Parathyroid adenoma (tissue), 2 donors: ENCODE measurements at regions not wholly inside any gene's neighbourhood (a gene's known extent, or its start where the extent isn't known, plus 50 kb on each side); places are given as distances from the start of the nearest gene placed in this dataset.

Source experiments
- H2AFZ ChIP-seq: fragments of 300-600 bp; sonication (generic); one replicate; pipeline ENCODE4 v1.7.0; 2017; ENCODE audit warnings: antibody characterized with exemption, mild to moderate bottlenecking
- H3K27ac ChIP-seq: fragments of 300-600 bp; sonication (generic); one replicate; pipeline ENCODE4 v1.7.0; 2017
- H3K27me3 ChIP-seq: fragments of 300-600 bp; sonication (generic); one replicate; pipeline ENCODE4 v1.7.0; 2017; ENCODE audit warnings: low read length; ENCODE audit not compliant: control insufficient read depth, insufficient read depth
- H3K36me3 ChIP-seq: fragments of 300-600 bp; sonication (generic); one replicate; pipeline ENCODE4 v1.7.0; 2017; ENCODE audit warnings: low read length; ENCODE audit not compliant: control insufficient read depth, insufficient read depth
- H3K4me1 ChIP-seq: fragments of 300-600 bp; sonication (generic); one replicate; pipeline ENCODE4 v1.7.0; 2017; ENCODE audit warnings: control low read depth
- H3K4me2 ChIP-seq: fragments of 300-600 bp; sonication (generic); one replicate; pipeline ENCODE4 v1.7.0; 2017; ENCODE audit warnings: low read length
- H3K4me3 ChIP-seq: fragments of 300-600 bp; sonication (generic); one replicate; pipeline ENCODE4 v1.7.0; 2017; ENCODE audit warnings: low read depth, low read length
- H3K79me2 ChIP-seq: fragments of 300-600 bp; sonication (generic); one replicate; pipeline ENCODE4 v1.7.0; 2017; ENCODE audit warnings: control low read depth
- H3K9ac ChIP-seq: fragments of 300-600 bp; sonication (generic); one replicate; pipeline ENCODE4 v1.7.0; 2017; ENCODE audit warnings: mild to moderate bottlenecking
- H3K9me3 ChIP-seq: fragments of 300-600 bp; sonication (generic); one replicate; pipeline ENCODE4 v1.7.0; 2017; ENCODE audit warnings: low read length; ENCODE audit not compliant: control insufficient read depth
- TF ChIP-seq, protein P1 (sequence below): fragments of 300-600 bp; sonication (generic); IDR thresholded peaks from one replicate; pipeline ENCODE4 v1.7.0; 2017; ENCODE audit warnings: antibody characterized with exemption, mild to moderate bottlenecking
- donor health status: primary hyperparathyroidism.

DNA sequence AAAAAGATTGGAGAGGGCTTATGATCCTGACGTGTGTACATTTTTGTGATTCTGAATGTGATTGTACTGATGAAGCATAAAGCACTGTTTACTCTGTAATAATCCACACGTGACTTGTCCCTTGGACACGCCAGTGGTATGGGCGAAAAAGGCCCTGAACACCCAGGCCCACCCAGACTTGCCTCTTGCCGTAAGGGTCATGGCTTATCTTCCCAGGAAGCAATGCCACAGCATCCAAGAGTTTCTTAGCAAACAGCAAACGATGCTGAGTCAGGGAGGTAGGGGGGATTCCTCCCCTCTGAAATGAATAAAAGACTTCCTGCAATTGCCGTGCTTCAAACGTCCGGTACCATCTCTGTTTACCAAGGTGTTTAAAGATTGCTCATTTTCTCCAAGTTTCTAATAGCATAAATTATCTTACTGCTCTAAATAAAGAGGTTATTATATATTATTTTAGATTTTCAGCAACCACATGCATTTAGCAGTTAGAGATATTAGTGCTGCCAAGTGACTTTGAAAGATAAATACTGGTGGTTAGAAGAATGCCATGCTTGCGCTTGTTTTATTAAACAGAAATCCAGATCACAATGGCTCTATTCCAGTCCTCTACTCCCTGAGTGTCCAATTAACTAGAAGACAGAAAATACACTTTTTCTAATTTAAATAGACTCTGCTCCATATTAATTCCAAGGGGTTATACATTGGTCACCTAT lies 212.8 kb upstream of the CST7 start:
- Histone ChIP-seq H3K27ac (no peak overlapping the region), H3K4me3 (no peak overlapping the region), H2AFZ (no peak overlapping the region), H3K4me2 (no peak overlapping the region), H3K79me2 (no peaks in the 10 kb centered on the region), H3K27me3 (no peaks in the 10 kb centered on the region), H3K9me3 (no peaks in the 10 kb centered on the region), H3K9ac (no peak overlapping the region), H3K36me3 (no peaks in the 10 kb centered on the region), H3K4me1 (no peaks in the 10 kb centered on the region)
- TF ChIP-seq, protein P1, sequence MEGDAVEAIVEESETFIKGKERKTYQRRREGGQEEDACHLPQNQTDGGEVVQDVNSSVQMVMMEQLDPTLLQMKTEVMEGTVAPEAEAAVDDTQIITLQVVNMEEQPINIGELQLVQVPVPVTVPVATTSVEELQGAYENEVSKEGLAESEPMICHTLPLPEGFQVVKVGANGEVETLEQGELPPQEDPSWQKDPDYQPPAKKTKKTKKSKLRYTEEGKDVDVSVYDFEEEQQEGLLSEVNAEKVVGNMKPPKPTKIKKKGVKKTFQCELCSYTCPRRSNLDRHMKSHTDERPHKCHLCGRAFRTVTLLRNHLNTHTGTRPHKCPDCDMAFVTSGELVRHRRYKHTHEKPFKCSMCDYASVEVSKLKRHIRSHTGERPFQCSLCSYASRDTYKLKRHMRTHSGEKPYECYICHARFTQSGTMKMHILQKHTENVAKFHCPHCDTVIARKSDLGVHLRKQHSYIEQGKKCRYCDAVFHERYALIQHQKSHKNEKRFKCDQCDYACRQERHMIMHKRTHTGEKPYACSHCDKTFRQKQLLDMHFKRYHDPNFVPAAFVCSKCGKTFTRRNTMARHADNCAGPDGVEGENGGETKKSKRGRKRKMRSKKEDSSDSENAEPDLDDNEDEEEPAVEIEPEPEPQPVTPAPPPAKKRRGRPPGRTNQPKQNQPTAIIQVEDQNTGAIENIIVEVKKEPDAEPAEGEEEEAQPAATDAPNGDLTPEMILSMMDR = no peak

DNA sequence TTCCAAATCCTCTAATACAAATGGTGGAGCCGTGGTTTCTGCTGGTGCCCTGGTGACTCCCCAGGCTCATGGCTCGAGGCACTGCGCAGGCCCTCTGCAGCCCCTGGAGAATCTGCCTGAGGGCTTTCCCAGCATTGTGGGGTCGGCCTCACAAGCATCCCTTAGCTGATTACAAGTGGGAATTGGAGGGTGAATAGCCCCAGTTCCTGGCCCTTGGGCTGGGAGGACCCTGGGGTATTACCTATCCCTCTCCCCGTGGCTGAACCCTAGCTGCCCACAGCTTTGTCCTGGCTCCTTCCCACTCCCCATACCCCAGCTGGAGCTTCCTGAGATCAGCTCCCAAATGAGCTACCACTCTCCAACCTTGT lies 212.2 kb upstream of the CST7 start:
- Histone ChIP-seq H3K4me3 (no peak overlapping the region), H3K36me3 (no peaks in the 10 kb centered on the region), H3K27me3 (no peaks in the 10 kb centered on the region), H3K4me1 (no peaks in the 10 kb centered on the region), H3K79me2 (no peaks in the 10 kb centered on the region), H2AFZ (no peak overlapping the region), H3K9me3 (no peaks in the 10 kb centered on the region), H3K9ac (no peak overlapping the region), H3K27ac (no peak overlapping the region), H3K4me2 (no peak overlapping the region)
- TF ChIP-seq, protein P1 = no peak

DNA sequence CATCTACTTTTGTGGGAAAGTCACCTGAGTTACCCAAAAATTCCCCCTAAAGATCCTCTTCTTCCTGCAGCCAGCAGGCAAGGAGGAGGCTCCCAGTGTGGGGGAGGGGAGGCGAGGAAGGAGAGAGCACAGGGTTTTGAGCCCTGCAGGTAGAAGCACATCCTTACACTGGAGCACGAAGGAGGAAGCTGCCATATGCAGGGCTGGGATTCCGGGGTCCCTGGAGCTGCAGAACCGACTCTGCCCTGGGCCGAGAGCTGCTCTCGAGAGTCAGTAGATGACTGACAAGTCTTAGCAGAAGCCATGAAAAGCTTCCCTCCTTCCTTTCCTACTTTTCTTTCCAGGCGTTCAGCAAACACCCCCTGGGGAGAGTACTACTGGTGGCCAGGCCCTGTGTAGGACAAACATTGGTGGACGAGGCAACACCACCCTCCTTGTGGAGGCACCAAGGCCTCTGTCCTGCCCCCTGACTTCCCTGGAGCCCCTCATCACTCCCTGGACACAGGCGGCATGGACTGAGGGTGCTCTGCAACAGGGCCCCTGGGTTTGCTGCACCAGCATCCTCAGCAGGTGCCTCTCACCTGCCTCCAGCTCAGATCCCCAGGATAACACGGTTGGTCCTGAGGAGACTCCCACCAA lies 211.7 kb upstream of the CST7 start:
- Histone ChIP-seq H3K27ac (no peak overlapping the region), H3K9me3 (no peaks in the 10 kb centered on the region), H3K27me3 (no peaks in the 10 kb centered on the region), H3K36me3 (no peaks in the 10 kb centered on the region), H3K4me3 (no peak overlapping the region), H3K4me2 (no peak overlapping the region), H2AFZ (no peak overlapping the region), H3K79me2 (no peaks in the 10 kb centered on the region), H3K4me1 (no peaks in the 10 kb centered on the region), H3K9ac (no peak overlapping the region)
- TF ChIP-seq, protein P1 = no peak

DNA sequence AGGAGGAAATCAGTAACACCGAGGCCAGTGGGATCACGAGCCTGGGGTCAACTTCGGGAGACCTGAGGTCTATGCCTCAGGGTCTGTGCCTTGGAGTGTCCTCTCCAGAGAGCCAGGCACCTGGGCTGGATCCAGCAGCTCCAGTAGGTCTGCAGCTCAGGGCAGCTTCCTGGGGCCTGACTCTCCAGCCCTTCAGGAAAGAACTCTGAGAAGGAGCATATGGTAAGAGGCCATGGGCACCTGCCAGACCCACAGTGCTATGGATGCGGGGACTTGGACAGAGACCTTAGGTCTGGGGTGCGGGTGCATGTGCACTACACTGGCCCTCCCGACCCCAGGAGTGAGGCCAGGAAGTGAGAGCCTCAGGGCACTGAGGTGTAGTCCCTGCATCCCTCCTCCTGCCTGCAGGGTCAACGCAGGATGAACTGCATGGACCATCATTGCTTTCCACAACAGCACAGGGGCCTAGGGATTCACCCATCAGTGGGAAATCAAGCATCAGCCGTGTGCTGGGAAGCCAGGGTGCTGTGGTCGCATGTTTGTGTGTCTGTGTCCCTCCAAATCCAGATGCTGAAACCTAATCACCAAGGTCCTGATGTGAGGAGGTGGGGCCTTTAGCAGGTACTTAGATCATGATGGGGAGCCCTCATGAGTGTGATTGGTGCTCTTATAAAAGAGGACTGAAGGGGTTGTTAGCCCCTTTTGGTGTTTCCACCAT lies 210.9 kb upstream of the CST7 start:
- Histone ChIP-seq H3K4me2 (no peak overlapping the region), H3K36me3 (no peaks in the 10 kb centered on the region), H3K4me3 (no peak overlapping the region), H3K9ac (no peak overlapping the region), H3K9me3 (no peaks in the 10 kb centered on the region), H3K4me1 (no peaks in the 10 kb centered on the region), H3K27me3 (no peaks in the 10 kb centered on the region), H2AFZ (no peak overlapping the region), H3K27ac (no peak overlapping the region), H3K79me2 (no peaks in the 10 kb centered on the region)
- TF ChIP-seq, protein P1 = no peak
